ENCODE measurements at regions not wholly inside any gene's neighbourhood (a gene's known extent, or its start where the extent isn't known, plus 50 kb on each side); places are given as distances from the start of the nearest gene placed in this dataset.

GRCh38 chr4:156144961-156145360, 191.3 kb upstream of the CTSO start:
- DNase-seq (ENCODE audit: extremely low spot score) = no peak
- CTCF ChIA-PET = no interaction called here
- POLR2A ChIA-PET = no interaction called here
- no peak for TF ChIP-seq CTCF (IDR thresholded peaks at IDR 0.05; ENCODE audit: control extremely low read depth, extremely low read depth, low read depth, missing control alignments)

DNA sequence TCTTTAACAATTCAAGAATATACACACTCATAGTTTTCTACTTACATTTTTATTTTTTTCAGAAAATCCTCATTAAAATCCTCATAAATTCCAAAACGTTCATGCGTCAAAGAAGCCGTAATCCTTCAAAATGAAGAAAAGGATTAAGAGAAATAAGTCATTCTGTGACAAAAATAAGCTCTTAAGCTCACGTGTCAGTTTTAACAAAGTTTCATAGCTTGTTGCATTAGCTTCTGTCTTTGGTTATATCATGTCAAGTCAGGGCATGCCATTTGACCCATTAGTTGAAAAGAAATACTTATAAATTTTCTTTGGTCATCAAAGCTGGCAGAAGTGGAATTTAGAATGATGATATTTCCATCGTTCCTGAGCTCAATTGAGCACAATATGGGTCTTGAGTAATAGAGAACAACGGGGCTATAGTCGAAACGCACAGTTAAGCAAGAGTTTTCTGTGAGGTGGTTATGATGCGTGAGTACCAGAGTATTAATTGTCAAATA, 185.2 kb upstream of the CTSO start:
- TF ChIP-seq CTCF (IDR thresholded peaks at IDR 0.05; ENCODE audit: control extremely low read depth, extremely low read depth, low read depth, missing control alignments) = no peak
- DNase-seq (ENCODE audit: extremely low spot score) = no peak
- ChIA-PET CTCF (interaction anchor here (0.9 to 1.5 kb wide), 3 partner anchors 10 to 76 kb away, joined by 4 to 5 read pairs (median 4); no protein-coding TSS in a partner anchor), POLR2A (no interaction called here)

- CTCF ChIA-PET = interaction anchor here (0.9 to 1.5 kb wide), 4 partner anchors 11 to 76 kb away, joined by 3 to 5 read pairs (median 4); no protein-coding TSS in a partner anchor
- no peak for DNase-seq (ENCODE audit: extremely low spot score)
- POLR2A ChIA-PET = no interaction called here
- no peak for TF ChIP-seq CTCF (IDR thresholded peaks at IDR 0.05; ENCODE audit: control extremely low read depth, extremely low read depth, low read depth, missing control alignments)
These were observed 184.2 kb upstream of the CTSO start for GRCh38 chr4:156137679-156138473.

DNA sequence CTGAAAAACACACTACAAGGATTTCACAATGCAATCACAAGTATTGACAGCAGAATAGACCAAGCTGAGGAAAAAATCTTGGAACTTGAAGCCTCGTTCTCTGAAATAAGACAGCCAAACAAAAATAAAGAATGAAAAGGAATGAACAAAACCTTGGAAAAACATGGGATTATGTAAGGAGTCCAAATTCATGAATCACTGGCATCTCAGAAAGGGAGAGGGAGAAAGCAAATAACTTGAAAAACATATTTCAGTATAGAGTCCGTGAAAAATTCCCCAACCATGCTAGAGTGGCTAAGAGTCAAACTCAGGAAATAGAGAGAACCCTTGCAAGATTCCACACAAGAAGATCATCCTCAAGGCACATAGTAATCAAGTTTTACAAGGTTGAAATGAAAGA, 178.5 kb upstream of the CTSO start:
- CTCF ChIA-PET = no interaction called here
- DNase-seq (ENCODE audit: extremely low spot score) = no peak
- POLR2A ChIA-PET = no interaction called here
- no peak for TF ChIP-seq CTCF (IDR thresholded peaks at IDR 0.05; ENCODE audit: control extremely low read depth, extremely low read depth, low read depth, missing control alignments)

DNA sequence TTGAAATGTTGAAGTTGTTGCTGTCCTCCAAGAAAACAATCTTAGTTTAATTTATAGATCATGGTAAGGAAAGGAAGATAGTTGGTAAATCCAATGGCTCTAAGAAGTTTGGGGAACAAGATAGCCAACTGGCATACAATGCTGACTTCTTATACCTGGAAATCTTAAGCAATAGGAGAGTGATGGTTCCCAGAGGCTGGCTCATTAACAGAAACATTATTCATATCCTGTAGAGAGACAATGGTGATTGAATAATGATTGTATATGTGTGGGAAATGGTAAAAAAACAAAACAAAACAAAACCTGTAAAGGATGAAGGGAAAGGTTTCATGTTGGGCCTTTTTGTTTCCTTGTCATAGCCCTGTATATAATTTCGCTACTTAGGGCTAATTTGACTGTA, 174.9 kb upstream of the CTSO start:
- no peak for TF ChIP-seq CTCF (IDR thresholded peaks at IDR 0.05; ENCODE audit: control extremely low read depth, extremely low read depth, low read depth, missing control alignments)
- no peak for DNase-seq (ENCODE audit: extremely low spot score)
- ChIA-PET CTCF (no interaction called here), POLR2A (no interaction called here)

DNA sequence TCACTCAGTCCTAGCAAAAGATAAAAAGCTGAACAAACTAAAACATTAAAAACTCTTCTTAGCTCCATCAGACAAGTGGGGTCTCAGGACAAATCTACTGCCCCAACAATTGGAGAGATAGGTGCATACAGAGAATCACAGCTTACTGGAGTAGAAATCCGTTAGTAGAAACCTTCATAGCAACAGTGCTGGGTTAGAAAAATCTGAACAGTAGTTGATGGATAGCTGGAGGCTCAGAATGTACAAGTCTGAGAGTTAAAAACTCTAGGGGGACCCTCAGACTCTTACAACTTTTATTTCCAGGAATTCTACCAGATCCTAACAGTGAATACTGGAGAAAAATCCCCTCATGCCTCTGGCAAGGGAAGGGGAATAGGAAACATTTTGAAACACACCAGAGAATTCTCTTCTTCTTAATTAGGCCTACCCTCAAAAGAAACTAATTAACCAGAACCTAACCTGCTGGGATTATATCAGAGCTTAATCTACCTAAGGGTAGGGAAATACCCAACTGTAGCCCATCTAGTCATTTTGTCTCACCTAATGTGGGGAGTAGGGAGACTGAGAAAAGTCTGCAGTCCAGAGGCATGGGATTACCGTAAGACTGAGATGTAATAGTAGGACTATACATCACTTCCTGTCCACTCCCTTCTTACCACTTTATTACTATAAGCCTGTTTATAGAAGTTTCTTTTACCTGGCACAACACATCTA, 165.0 kb upstream of the CTSO start:
- CTCF ChIA-PET = interaction anchor here (1.3 kb wide), 1 partner anchor 34 kb away, joined by 3 read pairs; no protein-coding TSS in a partner anchor
- TF ChIP-seq CTCF (IDR thresholded peaks at IDR 0.05; ENCODE audit: control extremely low read depth, extremely low read depth, low read depth, missing control alignments) = no peak
- no peak for DNase-seq (ENCODE audit: extremely low spot score)
- POLR2A ChIA-PET = no interaction called here
